ENCODE measurements at regions not wholly inside any gene's neighbourhood (a gene's known extent, or its start where the extent isn't known, plus 50 kb on each side); places are given as distances from the start of the nearest gene placed in this dataset.

DNA sequence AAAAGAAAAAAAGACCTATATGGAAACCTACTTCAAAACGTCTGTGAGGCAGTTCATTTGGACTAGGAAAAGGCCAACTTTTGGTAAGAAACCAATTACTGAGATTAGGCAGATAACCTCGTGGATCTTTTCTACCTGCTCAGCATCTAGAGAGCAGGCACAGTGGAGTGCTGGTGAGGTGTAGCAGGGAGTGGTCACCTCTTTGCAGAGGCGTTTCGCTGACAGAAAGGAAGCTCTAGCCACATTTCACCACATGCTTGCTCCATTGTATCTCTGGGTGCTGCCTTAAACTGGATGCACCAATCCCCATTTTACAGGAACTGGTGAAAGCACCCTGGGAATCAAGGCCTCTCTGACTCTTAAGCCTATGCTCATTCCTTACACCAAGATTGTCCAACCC lies 360.5 kb downstream of the LIG4 start:
- H3K79me2 ChIP-seq (ENCODE audit: insufficient read depth, low read length), result no peaks in the 10 kb centered on the region
- no peak overlapping the region for H2AFZ ChIP-seq (ENCODE audit: low read length)
- no peak overlapping the region for H3K4me2 ChIP-seq (ENCODE audit: low read depth, low read length, poor library complexity, severe bottlenecking)
- H3K27me3 ChIP-seq (ENCODE audit: insufficient read depth, low read length, poor library complexity, severe bottlenecking), result no peaks in the 10 kb centered on the region
- no peaks in the 10 kb centered on the region for H3F3A ChIP-seq (ENCODE audit: low read depth)
- TF ChIP-seq EZH2phosphoT487 (IDR thresholded peaks at IDR 0.05; ENCODE audit: borderline replicate concordance), result no peak
- TF ChIP-seq, protein P1, sequence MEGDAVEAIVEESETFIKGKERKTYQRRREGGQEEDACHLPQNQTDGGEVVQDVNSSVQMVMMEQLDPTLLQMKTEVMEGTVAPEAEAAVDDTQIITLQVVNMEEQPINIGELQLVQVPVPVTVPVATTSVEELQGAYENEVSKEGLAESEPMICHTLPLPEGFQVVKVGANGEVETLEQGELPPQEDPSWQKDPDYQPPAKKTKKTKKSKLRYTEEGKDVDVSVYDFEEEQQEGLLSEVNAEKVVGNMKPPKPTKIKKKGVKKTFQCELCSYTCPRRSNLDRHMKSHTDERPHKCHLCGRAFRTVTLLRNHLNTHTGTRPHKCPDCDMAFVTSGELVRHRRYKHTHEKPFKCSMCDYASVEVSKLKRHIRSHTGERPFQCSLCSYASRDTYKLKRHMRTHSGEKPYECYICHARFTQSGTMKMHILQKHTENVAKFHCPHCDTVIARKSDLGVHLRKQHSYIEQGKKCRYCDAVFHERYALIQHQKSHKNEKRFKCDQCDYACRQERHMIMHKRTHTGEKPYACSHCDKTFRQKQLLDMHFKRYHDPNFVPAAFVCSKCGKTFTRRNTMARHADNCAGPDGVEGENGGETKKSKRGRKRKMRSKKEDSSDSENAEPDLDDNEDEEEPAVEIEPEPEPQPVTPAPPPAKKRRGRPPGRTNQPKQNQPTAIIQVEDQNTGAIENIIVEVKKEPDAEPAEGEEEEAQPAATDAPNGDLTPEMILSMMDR (conservative IDR thresholded peaks at IDR 0.05; ENCODE audit: low read length), result no peak
- no peaks in the 10 kb centered on the region for H3K9me2 ChIP-seq (replicated peaks; ENCODE audit: low read depth, low read length)
- H3K9ac ChIP-seq (ENCODE audit: low read depth, low read length, poor library complexity, severe bottlenecking), result no peak overlapping the region
- no peak overlapping the region for H3K4me3 ChIP-seq (ENCODE audit: low read length, poor library complexity, severe bottlenecking)
- no peaks in the 10 kb centered on the region for H3K4me1 ChIP-seq (ENCODE audit: insufficient read depth, low read length, poor library complexity, severe bottlenecking)
- no peaks in the 10 kb centered on the region for H3K9me3 ChIP-seq (ENCODE audit: insufficient read depth, low read depth, low read length)
- H3K36me3 ChIP-seq (ENCODE audit: insufficient read depth, low read length), result no peaks in the 10 kb centered on the region
- H4K20me1 ChIP-seq (ENCODE audit: insufficient read depth, low read length, poor library complexity, severe bottlenecking), result no peaks in the 10 kb centered on the region

DNA sequence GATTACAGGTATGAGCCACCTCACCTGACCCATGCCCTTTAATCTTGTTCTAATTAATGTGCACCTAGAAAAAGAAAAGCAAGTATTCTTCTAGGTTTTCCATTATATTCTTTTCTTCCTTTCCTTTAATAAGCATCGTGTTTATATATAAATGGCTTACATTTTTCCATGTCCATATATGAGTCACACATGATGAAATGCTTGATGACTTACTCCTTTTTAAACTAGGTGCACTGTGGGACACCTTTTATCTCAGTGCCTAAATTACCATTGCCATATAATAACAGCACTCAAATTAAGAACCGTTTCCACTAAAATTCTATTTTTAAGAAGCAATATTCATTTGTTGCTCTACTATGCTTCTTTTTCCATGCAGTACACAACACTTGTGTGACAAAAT lies 363.3 kb downstream of the LIG4 start:
- H4K20me1 ChIP-seq (ENCODE audit: insufficient read depth, low read length, poor library complexity, severe bottlenecking), result no peaks in the 10 kb centered on the region
- H3K79me2 ChIP-seq (ENCODE audit: insufficient read depth, low read length), result no peaks in the 10 kb centered on the region
- no peak overlapping the region for H3K9ac ChIP-seq (ENCODE audit: low read depth, low read length, poor library complexity, severe bottlenecking)
- no peak overlapping the region for H3K4me2 ChIP-seq (ENCODE audit: low read depth, low read length, poor library complexity, severe bottlenecking)
- no peak overlapping the region for H3K4me3 ChIP-seq (ENCODE audit: low read length, poor library complexity, severe bottlenecking)
- no peaks in the 10 kb centered on the region for H3K4me1 ChIP-seq (ENCODE audit: insufficient read depth, low read length, poor library complexity, severe bottlenecking)
- H2AFZ ChIP-seq (ENCODE audit: low read length), result no peak overlapping the region
- H3K9me3 ChIP-seq (ENCODE audit: insufficient read depth, low read depth, low read length), result no peaks in the 10 kb centered on the region
- no peaks in the 10 kb centered on the region for H3K27me3 ChIP-seq (ENCODE audit: insufficient read depth, low read length, poor library complexity, severe bottlenecking)
- no peaks in the 10 kb centered on the region for H3K36me3 ChIP-seq (ENCODE audit: insufficient read depth, low read length)
- TF ChIP-seq EZH2phosphoT487 (IDR thresholded peaks at IDR 0.05; ENCODE audit: borderline replicate concordance), result no peak
- TF ChIP-seq, protein P1 (conservative IDR thresholded peaks at IDR 0.05; ENCODE audit: low read length), result no peak
- no peaks in the 10 kb centered on the region for H3K9me2 ChIP-seq (replicated peaks; ENCODE audit: low read depth, low read length)
- no peaks in the 10 kb centered on the region for H3F3A ChIP-seq (ENCODE audit: low read depth)

DNA sequence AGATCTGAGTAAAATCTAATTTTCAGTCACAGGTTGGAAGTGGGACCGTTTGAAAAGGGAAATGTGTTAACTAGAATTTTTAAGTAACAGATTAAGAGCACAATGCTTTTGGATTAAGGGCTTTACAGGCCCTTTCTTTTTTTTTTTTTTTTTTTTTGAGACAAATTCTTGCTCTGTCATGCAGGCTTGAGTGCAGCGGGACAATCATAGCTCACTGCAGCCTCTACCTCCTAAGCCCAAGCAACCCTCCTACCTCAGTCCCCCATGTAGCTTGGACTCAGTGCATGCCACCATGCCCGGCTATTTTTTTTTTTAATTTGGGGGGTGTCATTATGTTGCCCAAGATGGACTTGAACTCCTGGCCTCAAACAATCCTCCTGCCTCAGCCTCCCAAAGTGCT lies 363.7 kb downstream of the LIG4 start:
- H3K9me3 ChIP-seq (ENCODE audit: insufficient read depth, low read depth, low read length), result no peaks in the 10 kb centered on the region
- H3K36me3 ChIP-seq (ENCODE audit: insufficient read depth, low read length), result no peaks in the 10 kb centered on the region
- H3K4me1 ChIP-seq (ENCODE audit: insufficient read depth, low read length, poor library complexity, severe bottlenecking), result no peaks in the 10 kb centered on the region
- H2AFZ ChIP-seq (ENCODE audit: low read length), result no peak overlapping the region
- H3F3A ChIP-seq (ENCODE audit: low read depth), result no peaks in the 10 kb centered on the region
- H3K4me3 ChIP-seq (ENCODE audit: low read length, poor library complexity, severe bottlenecking), result no peak overlapping the region
- H3K9ac ChIP-seq (ENCODE audit: low read depth, low read length, poor library complexity, severe bottlenecking), result no peak overlapping the region
- no peaks in the 10 kb centered on the region for H3K9me2 ChIP-seq (replicated peaks; ENCODE audit: low read depth, low read length)
- no peaks in the 10 kb centered on the region for H3K27me3 ChIP-seq (ENCODE audit: insufficient read depth, low read length, poor library complexity, severe bottlenecking)
- no peak overlapping the region for H3K4me2 ChIP-seq (ENCODE audit: low read depth, low read length, poor library complexity, severe bottlenecking)
- no peaks in the 10 kb centered on the region for H3K79me2 ChIP-seq (ENCODE audit: insufficient read depth, low read length)
- TF ChIP-seq, protein P1 (conservative IDR thresholded peaks at IDR 0.05; ENCODE audit: low read length), result no peak
- no peak for TF ChIP-seq EZH2phosphoT487 (IDR thresholded peaks at IDR 0.05; ENCODE audit: borderline replicate concordance)
- H4K20me1 ChIP-seq (ENCODE audit: insufficient read depth, low read length, poor library complexity, severe bottlenecking), result no peaks in the 10 kb centered on the region
